Cerebellar cortex (tissue), 1 donor: ENCODE measurements at regions not wholly inside any gene's neighbourhood (a gene's known extent, or its start where the extent isn't known, plus 50 kb on each side); places are given as distances from the start of the nearest gene placed in this dataset.

Experiments
- DNase-seq: peaks from one replicate; pipeline ENCODE4 v3.0.0-alpha.2; 2015; ENCODE audit warnings: low spot score

GRCh38 chr9:89911721-89912604 lies 307.2 kb downstream of the GADD45G start:
- no peak for DNase-seq

- DNase-seq = no peak
Measured at GRCh38 chr9:89912605-89912953, 307.8 kb downstream of the GADD45G start.

- no peak for DNase-seq
Measured at GRCh38 chr9:89915187-89915586, 310.4 kb downstream of the GADD45G start.

GRCh38 chr9:89916001-89916597 lies 311.3 kb downstream of the GADD45G start:
- no peak for DNase-seq

- DNase-seq = no peak
Measured at GRCh38 chr9:89917861-89918260, 313.0 kb downstream of the GADD45G start.

GRCh38 chr9:89919171-89919681 lies 314.4 kb downstream of the GADD45G start:
- DNase-seq = peak; percentile 16

- DNase-seq = peak; percentile 64
Measured at GRCh38 chr9:89920131-89920530, 315.3 kb downstream of the GADD45G start.

GRCh38 chr9:89920951-89921350 lies 316.1 kb downstream of the GADD45G start:
- DNase-seq = peak; percentile 94

- peak; percentile 46 for DNase-seq
Measured at GRCh38 chr9:89922099-89922498, 317.3 kb downstream of the GADD45G start.

- DNase-seq = no peak
Measured at GRCh38 chr9:89923174-89923573, 318.4 kb downstream of the GADD45G start.

- DNase-seq = no peak
Measured at GRCh38 chr9:89923961-89924504, 319.2 kb downstream of the GADD45G start.

GRCh38 chr9:89924611-89925010 lies 319.8 kb downstream of the GADD45G start:
- DNase-seq = no peak

GRCh38 chr9:89926167-89926566 lies 321.4 kb downstream of the GADD45G start:
- no peak for DNase-seq

- no peak for DNase-seq
Measured at GRCh38 chr9:89926691-89927220, 321.9 kb downstream of the GADD45G start.

- no peak for DNase-seq
Measured at GRCh38 chr9:89928106-89928505, 323.3 kb downstream of the GADD45G start.

GRCh38 chr9:89928521-89929275 lies 323.9 kb downstream of the GADD45G start:
- no peak for DNase-seq

GRCh38 chr9:89929315-89929672 lies 324.5 kb downstream of the GADD45G start:
- DNase-seq = no peak

- DNase-seq = no peak
Measured at GRCh38 chr9:89929673-89930480, 325.1 kb downstream of the GADD45G start.

- no peak for DNase-seq
Measured at GRCh38 chr9:89933578-89933977, 328.8 kb downstream of the GADD45G start.

- peak; percentile 37 for DNase-seq
Measured at GRCh38 chr9:89935115-89935514, 330.3 kb downstream of the GADD45G start.

GRCh38 chr9:89935801-89936200 lies 331.0 kb downstream of the GADD45G start:
- peak; percentile 68 for DNase-seq
